ENCODE measurements at regions not wholly inside any gene's neighbourhood (a gene's known extent, or its start where the extent isn't known, plus 50 kb on each side); places are given as distances from the start of the nearest gene placed in this dataset.

DNA sequence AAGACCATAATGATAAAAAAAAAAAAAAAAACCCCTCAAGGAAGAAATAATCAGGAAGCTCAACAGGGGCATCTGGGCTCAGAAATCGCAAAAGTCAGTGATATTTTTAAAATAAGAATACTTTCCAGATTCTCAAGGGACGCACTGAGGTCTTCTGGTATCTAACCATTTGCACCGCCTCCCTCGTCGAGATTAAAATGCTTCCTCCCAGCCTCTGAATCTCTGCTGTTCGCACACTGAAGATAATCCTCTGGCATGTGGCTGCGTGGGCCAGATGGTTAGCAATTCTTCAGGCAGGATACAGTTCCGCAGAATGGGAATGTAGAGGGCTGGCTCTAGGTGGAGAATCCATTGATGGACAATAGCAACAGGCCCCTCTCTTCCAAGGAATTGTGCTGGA lies 211.7 kb upstream of the CDH5 start:
- TF ChIP-seq, protein P1, sequence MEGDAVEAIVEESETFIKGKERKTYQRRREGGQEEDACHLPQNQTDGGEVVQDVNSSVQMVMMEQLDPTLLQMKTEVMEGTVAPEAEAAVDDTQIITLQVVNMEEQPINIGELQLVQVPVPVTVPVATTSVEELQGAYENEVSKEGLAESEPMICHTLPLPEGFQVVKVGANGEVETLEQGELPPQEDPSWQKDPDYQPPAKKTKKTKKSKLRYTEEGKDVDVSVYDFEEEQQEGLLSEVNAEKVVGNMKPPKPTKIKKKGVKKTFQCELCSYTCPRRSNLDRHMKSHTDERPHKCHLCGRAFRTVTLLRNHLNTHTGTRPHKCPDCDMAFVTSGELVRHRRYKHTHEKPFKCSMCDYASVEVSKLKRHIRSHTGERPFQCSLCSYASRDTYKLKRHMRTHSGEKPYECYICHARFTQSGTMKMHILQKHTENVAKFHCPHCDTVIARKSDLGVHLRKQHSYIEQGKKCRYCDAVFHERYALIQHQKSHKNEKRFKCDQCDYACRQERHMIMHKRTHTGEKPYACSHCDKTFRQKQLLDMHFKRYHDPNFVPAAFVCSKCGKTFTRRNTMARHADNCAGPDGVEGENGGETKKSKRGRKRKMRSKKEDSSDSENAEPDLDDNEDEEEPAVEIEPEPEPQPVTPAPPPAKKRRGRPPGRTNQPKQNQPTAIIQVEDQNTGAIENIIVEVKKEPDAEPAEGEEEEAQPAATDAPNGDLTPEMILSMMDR (conservative IDR thresholded peaks at IDR 0.05 in 1 of 2, IDR thresholded peaks at IDR 0.05 in 1 of 2; ENCODE audit: low read depth in 1 of 2, low read length in 2 of 2): no peak
- TF ChIP-seq EZH2 (IDR thresholded peaks at IDR 0.05; ENCODE audit: low read length, missing control alignments): no peak
